Stimulated activated CD4-positive, alpha-beta T cell treated with anti-CD3 and anti-CD28 coated beads, Interleukin-15, amount 100 ng/mL, for 24 hours (primary cell): ENCODE measurements at regions not wholly inside any gene's neighbourhood (a gene's known extent, or its start where the extent isn't known, plus 50 kb on each side); places are given as distances from the start of the nearest gene placed in this dataset.
"Not testable (repeated sequence)": the region's sequence is repeated elsewhere in the genome, so short reads cannot be mapped to it uniquely, and the experiment has no call there.

Experiments used
- DNase-seq: peaks from one replicate; pipeline ENCODE4 v3.0.0-alpha.2; 2020

DNA sequence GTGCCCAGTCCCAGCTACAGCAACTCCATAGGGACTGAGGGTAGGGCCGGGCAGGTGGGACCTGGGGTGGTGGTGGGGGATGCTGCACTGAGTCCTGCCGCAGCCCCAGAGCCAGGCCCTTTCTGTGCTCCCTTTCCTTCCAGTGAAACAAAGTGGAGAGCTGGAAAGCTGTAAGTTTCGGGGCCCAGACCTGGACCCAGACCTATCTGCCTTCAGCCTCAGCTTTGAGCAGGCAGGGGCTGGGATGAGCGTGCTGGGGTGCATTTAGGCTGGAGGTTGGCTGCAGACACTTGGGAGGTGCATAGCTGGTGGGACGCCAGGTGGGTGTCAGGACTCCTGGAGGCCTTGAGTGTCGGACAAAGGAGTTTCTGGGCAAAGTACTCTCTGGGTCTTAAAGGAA lies 92.7 kb upstream of the C1orf174 start:
- DNase-seq, result no peak

DNA sequence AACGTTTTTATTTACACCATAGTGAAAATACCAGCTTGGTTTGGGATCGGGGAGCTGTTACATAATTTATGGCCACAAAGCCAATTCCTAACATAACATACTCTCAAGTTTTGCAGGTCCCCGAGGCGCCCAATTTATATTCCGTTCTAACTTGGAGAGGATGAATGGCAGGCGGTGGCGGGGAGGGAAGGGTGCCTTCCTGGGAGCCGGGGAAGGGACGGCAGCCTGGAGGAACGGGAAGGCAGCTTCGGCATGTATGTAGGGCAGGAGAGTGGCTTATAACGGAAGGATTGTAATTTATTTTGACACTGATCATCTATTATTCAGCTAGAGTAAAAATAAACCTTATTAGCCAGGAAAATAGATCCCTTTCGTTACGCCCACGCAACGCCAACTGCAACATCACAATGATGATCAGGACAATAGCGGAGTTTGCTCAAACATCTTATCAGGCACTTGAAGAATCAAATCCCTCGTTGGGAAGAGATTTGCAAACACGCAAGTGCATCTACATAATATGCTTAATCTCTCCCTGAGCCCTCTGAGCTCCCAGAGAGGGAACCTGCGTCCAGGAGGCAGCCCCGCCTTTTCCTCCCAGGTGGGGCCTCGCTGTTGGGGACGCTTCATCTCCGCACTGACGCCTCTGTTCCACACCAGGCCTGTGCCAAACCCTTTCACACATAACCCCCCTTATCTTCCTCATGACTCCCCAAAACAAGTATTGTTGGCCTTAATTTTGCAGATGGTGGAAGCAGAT lies 93.7 kb upstream of the C1orf174 start:
- DNase-seq, result no peak

DNA sequence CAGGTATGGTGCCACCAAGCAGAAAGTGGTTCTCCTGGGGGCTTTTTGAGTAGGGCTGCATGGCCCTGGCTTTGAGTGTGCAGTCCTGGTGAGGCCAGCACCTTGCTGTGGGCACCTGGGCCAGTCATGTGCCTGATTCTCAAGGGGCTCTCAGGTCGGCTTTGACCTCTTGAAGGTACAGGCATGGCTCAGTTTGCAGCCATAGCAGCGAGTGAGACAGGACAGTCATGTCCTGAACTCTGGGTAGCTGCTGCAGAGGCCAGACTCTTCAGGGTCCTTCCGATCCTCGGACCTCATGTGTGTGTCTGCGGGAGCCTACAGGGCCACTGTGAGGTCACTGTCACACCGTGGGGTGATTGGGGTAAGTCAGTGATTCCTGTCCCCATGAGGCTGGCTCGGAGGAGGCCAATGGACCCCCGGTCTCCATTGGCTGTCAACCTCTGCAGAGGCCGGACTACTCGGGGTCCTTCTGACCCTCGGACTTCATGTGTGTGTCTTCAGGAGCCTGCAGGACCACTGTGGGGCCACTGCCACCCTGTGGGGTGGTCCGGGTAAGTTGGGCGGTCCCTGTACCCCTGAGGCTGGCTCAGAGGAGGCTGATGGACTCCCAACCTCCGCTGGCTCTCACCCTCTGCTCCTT lies 95.2 kb upstream of the C1orf174 start:
- DNase-seq, result no peak

DNA sequence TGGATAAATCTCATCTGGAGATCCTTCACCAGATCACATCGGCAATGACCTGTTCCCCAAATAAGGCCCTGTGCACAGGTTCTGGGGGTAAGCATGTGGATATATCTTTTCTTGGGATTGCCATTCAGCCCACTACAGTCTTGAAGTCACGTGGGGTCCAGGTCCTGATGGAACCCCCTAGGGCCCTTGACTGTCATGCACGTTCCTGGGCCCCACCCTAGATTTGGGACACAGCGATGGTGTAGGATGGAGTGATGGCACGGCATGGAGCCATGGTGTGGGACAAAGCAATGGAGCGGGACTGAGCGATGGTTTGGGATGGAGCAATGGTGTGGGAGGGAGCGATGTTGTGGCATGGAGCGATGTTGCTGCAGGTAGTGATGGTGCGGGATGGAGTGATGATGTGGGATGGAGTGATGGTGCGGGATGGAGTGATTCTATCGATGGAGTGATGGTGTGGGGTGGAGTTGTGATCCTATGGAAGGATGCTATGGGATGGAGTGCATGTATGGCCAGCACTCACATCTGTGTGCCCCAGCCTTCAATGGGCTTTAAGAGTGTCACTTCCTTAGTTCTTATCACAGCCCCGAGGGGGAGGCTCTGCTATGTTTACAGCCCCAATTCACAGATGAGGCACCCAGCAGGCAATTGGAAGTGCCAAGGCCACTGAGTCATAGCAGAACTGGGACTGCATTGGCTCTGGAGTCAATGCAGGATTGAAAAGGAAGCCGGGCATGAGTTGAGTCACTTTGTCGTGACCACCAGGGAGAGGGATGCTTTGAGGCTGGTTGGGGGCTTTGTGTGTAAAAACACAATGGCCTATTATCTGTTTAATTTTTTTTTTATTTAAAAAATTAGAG lies 97.0 kb upstream of the C1orf174 start:
- DNase-seq, result no peak

DNA sequence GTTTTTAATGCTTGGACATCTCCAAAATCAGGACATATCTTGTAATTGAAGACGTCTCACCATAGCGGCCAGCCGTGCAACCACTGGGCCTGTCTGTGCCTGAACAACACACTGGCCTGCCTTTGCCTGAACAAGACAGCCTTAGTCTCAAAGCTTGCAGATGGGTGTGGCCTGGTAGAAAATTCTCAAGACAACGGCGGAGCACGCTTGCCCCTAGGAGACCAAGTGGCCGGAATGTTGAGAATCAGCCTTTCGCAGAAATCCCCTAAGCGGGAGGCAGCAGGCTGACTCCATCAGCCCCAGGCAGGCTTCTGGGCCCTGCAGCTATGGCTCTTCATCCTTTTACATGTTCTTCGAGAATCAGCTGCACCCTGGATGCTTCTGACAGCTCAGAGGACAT lies 98.0 kb upstream of the C1orf174 start:
- DNase-seq, result no peak

DNA sequence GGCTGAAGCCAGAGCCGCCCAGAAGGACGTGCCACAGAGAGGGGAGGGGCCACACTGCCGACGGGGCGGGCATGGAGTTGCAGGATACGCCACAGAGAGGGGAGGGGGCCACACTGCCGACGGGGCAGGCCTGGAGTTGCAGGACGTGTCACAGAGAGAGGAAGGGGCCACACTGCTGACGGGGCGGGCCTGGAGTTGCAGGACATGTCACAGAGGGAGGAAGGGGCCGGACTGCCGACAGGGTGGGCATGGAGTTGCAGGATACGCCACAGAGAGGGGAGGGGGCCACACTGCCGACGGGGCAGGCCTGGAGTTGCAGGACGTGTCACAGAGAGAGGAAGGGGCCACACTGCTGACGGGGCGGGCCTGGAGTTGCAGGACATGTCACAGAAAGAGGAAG lies 99.4 kb upstream of the C1orf174 start:
- not testable (repeated sequence) for DNase-seq

DNA sequence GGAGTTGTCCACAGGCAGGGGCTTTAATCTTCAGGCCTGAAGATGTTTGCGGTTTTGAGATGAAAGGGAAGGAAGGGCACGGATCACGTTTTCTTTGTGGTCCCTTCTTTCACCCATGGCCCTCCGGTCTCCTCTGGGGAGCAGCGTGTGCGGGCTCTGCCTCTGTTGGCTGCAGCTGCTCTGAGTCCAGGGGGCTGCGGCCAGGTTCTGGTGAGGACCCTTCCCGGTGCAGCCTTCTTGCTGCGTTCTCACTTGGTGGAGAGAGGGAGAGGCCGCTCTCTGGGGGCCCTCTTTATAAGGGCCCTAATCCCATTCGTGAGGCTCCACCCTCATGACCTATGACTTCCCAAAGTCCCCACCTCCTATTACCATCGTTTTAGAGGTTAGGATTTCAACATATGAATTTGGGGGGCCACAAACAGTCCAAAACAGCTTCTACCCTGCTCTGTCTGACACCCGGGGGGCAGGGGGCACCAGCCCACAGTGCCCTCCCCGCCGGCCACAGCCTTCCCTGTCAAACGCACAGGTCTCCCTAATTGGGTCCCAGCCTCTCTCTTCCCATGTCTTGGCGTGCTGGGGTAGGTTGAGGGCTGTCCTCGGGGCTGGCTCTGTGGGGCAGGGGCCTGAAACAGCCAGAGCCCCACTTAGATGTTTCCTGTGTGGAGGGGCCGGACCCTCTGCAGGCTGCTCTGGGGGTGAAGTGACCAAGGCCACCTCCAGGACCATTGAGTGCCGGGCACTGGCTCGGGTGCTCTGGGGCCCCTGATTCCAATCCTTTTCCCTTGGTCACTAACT lies 100.1 kb upstream of the C1orf174 start:
- no peak for DNase-seq

DNA sequence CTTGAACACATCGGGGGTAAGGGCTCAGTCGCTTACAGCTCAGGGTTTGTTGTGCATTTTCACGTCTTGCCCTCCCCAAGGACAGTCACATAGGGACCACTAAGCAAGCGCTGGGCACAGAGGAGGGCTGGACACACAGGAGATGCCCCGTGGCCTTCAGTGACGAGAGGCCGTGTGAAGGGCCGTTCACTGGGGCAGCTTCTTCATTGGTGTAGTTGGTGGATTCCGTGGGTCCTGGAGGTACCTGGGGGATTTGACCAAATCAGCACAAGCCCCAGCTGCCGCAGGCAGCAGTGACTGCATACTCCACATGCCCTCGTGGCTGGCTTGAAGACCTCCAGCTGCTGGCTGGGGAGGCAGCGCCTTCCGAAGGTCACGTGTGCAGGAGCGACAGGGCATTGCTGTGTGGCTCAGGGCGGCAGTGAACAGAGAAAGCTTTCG lies 100.8 kb upstream of the C1orf174 start:
- DNase-seq, result no peak

DNA sequence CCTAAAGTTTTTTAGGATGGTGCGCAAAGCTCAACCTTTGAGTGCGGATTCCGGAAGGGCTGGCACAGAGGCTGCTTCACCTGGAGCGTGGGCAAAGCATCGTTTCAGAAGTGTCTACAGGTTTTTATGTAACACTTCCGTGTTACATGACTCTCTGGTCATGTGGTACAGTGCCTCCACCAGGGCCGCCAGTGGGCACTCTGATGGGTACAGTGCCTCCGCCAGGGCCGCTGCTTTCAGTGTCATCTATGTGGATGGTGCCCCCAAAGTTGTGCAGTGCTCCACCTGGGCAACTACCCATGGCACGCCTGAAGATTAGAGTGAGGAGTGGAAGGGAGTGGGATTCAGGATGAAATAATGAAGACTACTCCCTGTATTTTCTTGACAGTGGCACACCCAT lies 101.4 kb upstream of the C1orf174 start:
- no peak for DNase-seq

DNA sequence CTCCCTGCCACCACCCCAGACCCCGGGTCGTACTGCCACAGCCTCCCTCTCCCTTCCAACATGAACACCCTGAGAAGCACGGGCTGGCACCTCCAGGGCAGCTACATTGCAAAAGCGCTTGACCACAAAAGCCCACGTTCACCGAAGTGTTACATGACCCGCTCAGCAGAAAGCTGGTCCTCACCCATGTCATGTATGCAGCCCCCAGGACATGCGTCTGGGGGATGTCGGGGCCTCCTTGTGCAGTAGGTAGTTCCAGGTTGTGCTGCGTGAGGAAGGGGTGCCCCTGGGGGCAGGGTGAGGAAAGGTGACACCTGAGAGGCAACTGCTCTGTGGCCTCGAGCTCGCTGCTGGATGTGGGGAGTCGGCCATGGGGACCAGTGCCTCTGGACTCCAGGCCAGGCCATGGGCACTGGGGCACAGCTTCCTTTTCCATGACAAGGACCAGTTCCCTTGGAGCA lies 102.0 kb upstream of the C1orf174 start:
- DNase-seq, result no peak

DNA sequence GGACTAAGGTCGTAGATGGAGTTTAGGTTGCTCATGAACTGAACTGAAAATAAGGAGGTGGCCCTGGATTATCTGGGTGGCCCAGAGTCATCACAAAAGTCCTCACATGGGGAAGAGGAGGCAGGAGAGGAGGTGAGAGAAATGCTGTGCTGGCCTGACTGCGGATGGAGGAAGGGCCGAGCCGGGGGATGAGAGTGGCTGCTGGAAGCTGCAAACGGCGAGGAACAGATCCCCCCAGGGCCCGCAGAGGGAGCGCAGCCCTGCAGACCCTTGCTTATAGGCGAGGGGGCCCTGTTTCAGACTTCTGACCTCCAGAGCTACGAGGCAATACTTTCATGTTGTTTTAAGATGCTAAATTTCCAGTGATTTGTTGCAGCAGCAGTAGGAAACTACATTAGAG lies 102.7 kb upstream of the C1orf174 start:
- no peak for DNase-seq

DNA sequence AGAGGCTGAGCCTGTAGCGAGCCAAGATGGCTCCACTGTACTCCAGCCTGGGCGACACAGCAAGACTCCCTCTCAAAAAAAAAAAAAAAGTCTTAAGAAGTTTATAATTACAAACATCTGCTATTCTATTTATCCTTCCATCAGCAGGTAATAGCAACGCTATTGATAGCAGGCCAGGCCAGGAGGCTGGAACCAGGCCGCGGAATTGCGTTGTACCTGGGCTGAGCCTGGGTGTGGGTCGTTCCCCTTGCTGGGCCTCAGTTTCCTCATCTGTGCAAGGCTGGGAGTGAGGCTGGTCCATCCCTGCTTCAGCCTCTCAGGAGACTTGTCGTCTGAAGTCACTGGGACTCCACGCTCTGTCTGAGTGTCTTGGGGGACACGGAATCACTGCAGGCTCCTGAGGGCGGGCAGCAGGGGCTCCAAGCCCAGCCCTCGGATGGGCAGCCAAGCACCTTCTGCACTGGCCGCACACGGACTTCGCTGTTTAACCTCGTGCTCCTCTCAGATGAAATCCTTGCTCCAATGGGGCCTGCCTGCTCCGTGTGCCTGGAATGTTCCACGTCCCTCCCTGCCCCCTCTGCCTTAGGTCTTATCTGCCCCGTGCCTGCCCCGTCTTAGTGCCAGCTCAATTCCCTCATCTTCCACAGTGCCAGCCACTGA lies 103.9 kb upstream of the C1orf174 start:
- no peak for DNase-seq

DNA sequence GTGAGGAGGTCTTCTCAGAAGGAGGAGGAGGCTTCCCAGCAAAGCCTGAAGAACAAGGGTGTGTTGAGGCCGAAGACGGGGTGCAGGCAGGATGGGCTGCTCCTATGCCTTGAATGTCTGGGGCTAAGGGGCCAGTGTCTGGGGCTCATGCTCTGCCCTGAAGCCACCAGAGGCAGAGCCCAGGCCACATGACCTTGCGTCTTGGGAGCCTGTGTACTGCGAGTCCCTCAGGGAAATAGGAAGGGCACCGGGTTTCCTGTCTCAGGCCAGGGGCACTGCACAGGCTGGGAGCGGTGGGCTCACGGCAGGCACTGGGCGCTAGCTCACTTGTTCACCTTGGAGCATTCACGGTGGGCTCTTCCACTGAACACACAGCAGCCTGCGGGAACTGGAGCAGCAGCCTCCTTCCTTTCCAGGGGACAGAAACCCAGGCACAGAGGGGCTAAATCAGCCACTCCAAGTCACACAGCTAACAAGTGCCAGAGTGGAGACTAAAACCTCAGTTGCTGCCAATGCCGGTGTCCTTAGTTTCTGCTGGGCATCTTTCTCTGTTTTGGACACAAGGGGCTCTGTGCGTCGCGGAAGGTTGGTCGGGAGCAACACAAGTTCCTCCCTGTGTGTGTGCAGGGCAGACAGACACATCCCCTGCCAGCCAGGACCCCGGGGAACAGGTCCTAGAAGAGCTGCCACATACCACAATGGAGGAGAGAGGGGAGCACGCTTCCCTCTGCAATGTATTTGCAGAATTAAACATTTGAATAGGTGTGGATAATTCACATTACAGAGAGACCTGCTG lies 104.8 kb upstream of the C1orf174 start:
- DNase-seq, result no peak

DNA sequence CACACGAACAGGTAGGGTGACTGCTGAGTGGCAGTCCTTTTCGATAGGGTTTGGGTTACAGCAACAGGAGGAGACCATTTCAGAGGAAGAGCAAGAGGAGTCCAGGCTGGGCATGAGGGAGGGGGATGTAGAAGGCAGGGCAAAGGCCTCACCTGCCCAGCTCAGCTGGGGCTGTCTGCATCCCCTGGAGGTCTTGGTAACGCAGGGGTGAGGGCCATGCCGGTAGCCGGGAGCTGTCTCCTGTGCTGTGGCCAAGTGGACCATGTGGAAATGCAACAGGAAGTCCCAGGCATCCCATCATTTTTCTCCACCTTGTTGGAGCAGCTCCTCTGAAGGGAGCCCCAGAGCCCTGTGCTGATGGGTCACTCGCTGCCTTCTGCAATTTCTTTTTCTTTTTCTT lies 105.4 kb upstream of the C1orf174 start:
- no peak for DNase-seq

DNA sequence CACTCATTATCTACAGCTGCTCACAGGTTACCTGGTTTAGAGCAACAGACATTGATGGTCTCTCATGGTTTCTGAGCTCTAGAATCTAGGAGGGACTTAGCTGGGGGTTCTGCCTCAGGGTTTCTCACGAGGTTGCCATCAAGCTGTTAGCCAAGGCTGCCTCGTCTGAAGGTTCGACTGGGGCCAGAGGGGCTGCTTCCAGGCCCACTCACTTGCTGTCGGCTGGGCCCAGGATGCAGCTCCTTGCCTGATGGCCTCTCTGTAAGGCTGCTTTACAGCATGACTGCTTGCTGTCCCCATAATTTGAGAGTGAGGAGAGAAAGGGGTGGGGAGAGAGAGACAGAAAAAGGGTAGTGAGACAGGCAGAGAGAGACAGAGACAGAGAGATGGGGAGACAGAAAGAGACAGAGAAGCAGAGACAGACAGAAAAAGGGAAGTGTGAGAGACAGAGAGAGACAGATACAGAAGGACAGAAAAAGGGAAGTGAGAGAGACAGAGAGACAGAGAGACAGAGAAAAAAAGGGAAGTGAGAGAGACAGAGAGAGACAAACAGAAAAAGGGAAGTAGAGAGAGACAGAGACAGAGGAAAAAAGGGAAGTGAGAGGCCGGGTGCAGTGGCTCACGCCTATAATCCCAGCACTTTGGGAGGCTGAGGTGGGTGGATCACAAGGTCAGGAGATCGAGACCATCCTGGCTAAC lies 106.8 kb upstream of the C1orf174 start:
- DNase-seq, result no peak

DNA sequence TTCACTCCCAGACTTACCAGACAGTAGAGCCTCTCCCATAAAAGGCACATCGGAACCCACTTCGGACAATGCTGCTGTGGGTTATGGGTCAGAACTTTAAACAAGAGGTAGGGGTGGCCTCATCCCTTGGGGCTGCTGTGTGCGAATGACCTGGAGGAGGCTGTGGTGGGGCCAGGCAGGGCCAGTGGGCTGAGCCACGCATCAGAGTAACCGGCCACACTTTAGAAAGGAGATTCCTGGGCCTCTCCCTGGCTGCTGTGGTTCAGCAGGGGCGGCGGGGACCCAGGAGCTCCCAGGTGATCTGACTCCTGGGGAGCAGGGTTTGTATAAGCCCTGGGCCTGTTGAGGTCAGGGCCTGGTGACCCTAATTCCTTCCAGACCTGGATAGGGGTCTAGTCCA lies 110.2 kb upstream of the C1orf174 start:
- no peak for DNase-seq

DNA sequence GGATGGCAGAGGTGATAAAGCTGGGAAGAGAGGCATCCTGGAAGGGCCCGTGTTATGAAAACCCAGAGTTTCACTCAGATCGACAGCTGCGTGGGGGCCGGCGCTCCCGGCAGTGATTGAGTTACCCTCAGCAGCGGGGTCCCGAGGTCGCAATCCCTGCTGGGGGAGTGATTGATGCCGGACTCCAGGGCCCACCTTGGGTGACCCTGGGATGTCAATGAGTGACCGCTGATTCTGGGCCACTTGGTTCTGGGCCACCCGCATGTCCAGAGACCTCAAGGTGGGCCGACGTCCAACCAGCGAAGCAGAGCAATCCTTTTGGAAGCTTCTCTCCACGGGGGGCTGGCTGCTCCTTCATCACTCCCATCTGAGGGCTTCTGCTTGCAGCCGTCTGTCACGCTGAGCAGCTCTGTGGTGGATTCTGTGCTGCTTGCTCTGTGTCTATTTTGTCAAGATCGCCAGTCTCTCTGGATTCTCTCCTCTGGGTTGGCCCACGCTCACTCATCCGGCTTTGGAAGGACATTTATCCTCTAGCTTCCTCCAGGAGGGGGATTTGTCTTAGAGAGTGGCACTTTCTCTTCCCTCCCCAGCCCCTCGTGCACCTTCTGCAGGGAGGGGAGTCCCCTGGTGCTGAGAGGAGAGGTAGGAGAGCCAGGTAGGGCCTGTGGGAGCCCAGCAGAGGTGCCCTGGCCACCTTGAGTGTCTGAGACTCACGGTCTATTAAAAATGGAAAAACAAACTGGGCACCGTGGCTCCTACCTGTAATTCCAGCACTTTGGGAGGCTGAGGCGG lies 110.9 kb upstream of the C1orf174 start:
- no peak for DNase-seq

DNA sequence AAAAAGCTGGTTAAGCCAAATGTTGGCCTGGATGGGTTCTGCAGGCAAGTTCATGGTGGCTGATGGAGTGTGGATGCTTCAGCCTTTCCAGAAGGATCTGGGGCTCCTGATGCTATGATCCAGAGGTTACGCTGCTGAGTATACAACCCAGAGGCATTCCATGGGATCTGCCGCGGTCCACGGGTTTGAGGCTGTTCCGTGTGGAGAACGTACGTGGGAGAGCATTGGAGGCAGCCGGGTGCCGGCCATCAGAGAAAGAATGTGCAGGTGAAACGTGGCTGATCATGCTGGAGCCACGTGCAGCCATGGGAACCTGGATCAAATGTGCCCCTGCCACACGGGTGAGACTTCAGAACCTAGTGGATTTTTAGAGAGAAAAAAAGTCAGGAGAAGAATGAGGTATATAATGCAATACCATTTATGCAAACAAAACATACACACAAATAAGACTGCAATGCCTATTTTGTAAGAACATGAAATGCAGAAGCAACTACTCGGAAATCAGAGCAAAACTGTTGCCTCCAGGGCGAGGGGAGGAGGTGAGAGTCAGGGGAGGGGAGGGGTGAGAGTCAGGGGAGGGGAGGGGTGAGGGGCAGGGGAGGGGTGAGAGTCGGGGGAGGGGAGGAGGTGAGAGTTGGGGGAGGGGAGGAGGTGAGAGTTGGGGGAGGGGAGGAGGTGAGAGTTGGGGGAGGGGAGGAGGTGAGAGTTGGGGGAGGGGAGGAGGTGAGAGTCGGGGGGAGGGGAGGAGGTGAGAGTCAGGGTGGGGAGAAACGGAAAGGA lies 116.5 kb upstream of the C1orf174 start:
- no peak for DNase-seq
